H1 (cell line): ENCODE measurements at regions not wholly inside any gene's neighbourhood (a gene's known extent, or its start where the extent isn't known, plus 50 kb on each side); places are given as distances from the start of the nearest gene placed in this dataset.

ENCODE experiments used
- CTCF ChIA-PET: fragments of 300-600 bp; sonication (Branson Sonifier 250); formaldehyde crosslinking; loops from one replicate; lab custom pipeline; 2021; ENCODE audit not compliant: partially characterized antibody; lab: Charles Lee
- POLR2A ChIA-PET: fragments of 300-600 bp; sonication (Branson Sonifier 250); formaldehyde crosslinking; loops from one replicate; lab custom pipeline; 2021; ENCODE audit warnings: inconsistent platforms; ENCODE audit not compliant: partially characterized antibody; lab: Charles Lee
- DNase-seq, 2 experiments: peaks; one replicate each; pipeline versions ENCODE4 v3.0.0 to v3.0.0-alpha.2; 2010 to 2022; ENCODE audit warnings: low spot score in 2 of 2, low read depth in 1 of 2, mixed read lengths in 1 of 2
- FAIRE-seq: peaks from 2 replicates; lab custom pipeline; 2011; peaks lifted over from hg19 to GRCh38; lab: Jason Lieb, UNC
- H2AFZ ChIP-seq: 2 replicates; pipeline ENCODE4 v1.8.1; 2012; ENCODE audit warnings: low read length, inconsistent platforms
- H2AK5ac ChIP-seq: 2 replicates; pipeline ENCODE4 v1.6.1; 2013; ENCODE audit warnings: low read depth, low read length
- H2BK120ac ChIP-seq: replicated peaks from 2 replicates; pipeline ENCODE3; 2013; ENCODE audit warnings: low read depth, low read length, inconsistent platforms
- H2BK12ac ChIP-seq: 2 replicates; pipeline ENCODE4 v1.6.1; 2013; ENCODE audit warnings: low read depth, low read length
- H2BK15ac ChIP-seq: 2 replicates; pipeline ENCODE4 v1.6.1; 2013; ENCODE audit warnings: low read length
- H2BK20ac ChIP-seq: 2 replicates; pipeline ENCODE4 v1.6.1; 2013; ENCODE audit warnings: low read length
- H2BK5ac ChIP-seq: 2 replicates; pipeline ENCODE4 v1.6.1; 2013; ENCODE audit warnings: low read depth, low read length
- H3K14ac ChIP-seq: 2 replicates; pipeline ENCODE4 v1.6.1; 2013; ENCODE audit warnings: inconsistent platforms; ENCODE audit not compliant: insufficient read length
- H3K18ac ChIP-seq: 2 replicates; pipeline ENCODE4 v1.6.1; 2013; ENCODE audit warnings: low read length; ENCODE audit errors: extremely low read depth
- H3K23ac ChIP-seq: 2 replicates; pipeline ENCODE4 v1.6.1; 2013; ENCODE audit warnings: inconsistent platforms; ENCODE audit not compliant: insufficient read length
- H3K23me2 ChIP-seq: 2 replicates; pipeline ENCODE4 v1.6.1; 2013; ENCODE audit warnings: low read depth, low read length
- H3K27ac ChIP-seq: 2 replicates; pipeline ENCODE4 v1.6.1; 2011; ENCODE audit warnings: low read depth, low read length, inconsistent platforms
- H3K27me3 ChIP-seq, 4 experiments: replicated peaks in 1 of 4; 1 replicate in 1 of 4; 2 replicates in 3 of 4; pipeline versions ENCODE4 v1.6.1 to v1.8.1; 2011 to 2013; ENCODE audit warnings: low read length in 3 of 4, mild to moderate bottlenecking in 3 of 4, inconsistent platforms in 2 of 4, mixed read lengths in 2 of 4, moderate library complexity in 1 of 4; ENCODE audit not compliant: control insufficient read depth in 3 of 4, insufficient read depth in 3 of 4; ENCODE audit errors: extremely low read depth in 1 of 4
- H3K36me3 ChIP-seq, 4 experiments: 2 replicates each; pipeline versions ENCODE4 v1.6.1 to v1.8.1; 2011 to 2013; ENCODE audit warnings: mild to moderate bottlenecking in 4 of 4, low read length in 3 of 4, moderate library complexity in 2 of 4, control low read depth in 1 of 4, inconsistent platforms in 1 of 4; ENCODE audit not compliant: insufficient read depth in 4 of 4, control insufficient read depth in 2 of 4
- H3K4ac ChIP-seq: replicated peaks from 2 replicates; pipeline ENCODE3; 2013; ENCODE audit warnings: low read length, low read depth, mixed read lengths, inconsistent platforms; ENCODE audit not compliant: insufficient read length
- H3K4me1 ChIP-seq, 4 experiments: replicated peaks in 1 of 4; 1 replicate in 1 of 4; 2 replicates in 3 of 4; pipeline versions ENCODE4 v1.6.1 to v1.8.1; 2011 to 2013; ENCODE audit warnings: low read length in 3 of 4, inconsistent platforms in 2 of 4, mixed read lengths in 1 of 4; ENCODE audit not compliant: insufficient read depth in 4 of 4, control insufficient read depth in 3 of 4
- H3K4me2 ChIP-seq, 2 experiments: 2 replicates each; pipeline versions ENCODE4 v1.6.1 to v1.8.1; 2011 to 2013; ENCODE audit warnings: low read depth in 2 of 2, low read length in 2 of 2, control low read depth in 1 of 2, inconsistent platforms in 1 of 2, mild to moderate bottlenecking in 1 of 2; ENCODE audit not compliant: insufficient read depth in 1 of 2
- H3K4me3 ChIP-seq, 4 experiments: fragments of 200-600, 300-600 bp in 1 of 4; sonication (generic), shearing (Covaris generic), sonication (Bioruptor Twin) in 1 of 4; 2 replicates each; pipeline versions ENCODE4 v1.5.1 to v1.8.1; 2011 to 2016; ENCODE audit warnings: low read length in 4 of 4, low read depth in 3 of 4, control low read depth in 2 of 4, inconsistent platforms in 2 of 4, mild to moderate bottlenecking in 2 of 4, mixed read lengths in 1 of 4, moderate library complexity in 1 of 4; ENCODE audit not compliant: insufficient read depth in 2 of 4; ENCODE audit errors: extremely low read depth in 1 of 4
- H3K56ac ChIP-seq: replicated peaks from 2 replicates; pipeline ENCODE3; 2013; ENCODE audit warnings: low read depth, mild to moderate bottlenecking, mixed read lengths, low read length, inconsistent platforms; ENCODE audit not compliant: insufficient read length
- H3K79me1 ChIP-seq: 2 replicates; pipeline ENCODE4 v1.6.1; 2013; ENCODE audit warnings: low read depth, low read length, control low read depth
- H3K79me2 ChIP-seq, 2 experiments: 2 replicates each; pipeline versions ENCODE4 v1.6.1 to v1.8.1; 2012 to 2013; ENCODE audit warnings: low read length in 2 of 2, mild to moderate bottlenecking in 2 of 2, inconsistent platforms in 1 of 2; ENCODE audit not compliant: insufficient read depth in 2 of 2, control insufficient read depth in 1 of 2
- H3K9ac ChIP-seq, 4 experiments: replicated peaks in 1 of 4; 1 replicate in 1 of 4; 2 replicates in 3 of 4; pipeline versions ENCODE4 v1.6.1 to v1.8.1; 2011 to 2013; ENCODE audit warnings: low read depth in 3 of 4, low read length in 3 of 4, control low read depth in 2 of 4, mild to moderate bottlenecking in 2 of 4, moderate library complexity in 2 of 4, inconsistent platforms in 1 of 4; ENCODE audit errors: extremely low read depth in 1 of 4
- H3K9me3 ChIP-seq, 2 experiments: 2 replicates each; pipeline versions ENCODE4 v1.6.1 to v1.8.1; 2012 to 2013; ENCODE audit warnings: mild to moderate bottlenecking in 2 of 2, moderate library complexity in 2 of 2, control low read depth in 1 of 2, inconsistent platforms in 1 of 2, low read depth in 1 of 2, low read length in 1 of 2, mixed read lengths in 1 of 2; ENCODE audit not compliant: insufficient read depth in 2 of 2
- H4K20me1 ChIP-seq, 2 experiments: replicated peaks in 1 of 2; 2 replicates each; pipeline versions ENCODE3 to v1.8.1; 2011 to 2013; ENCODE audit warnings: inconsistent platforms in 2 of 2, low read length in 2 of 2, mild to moderate bottlenecking in 1 of 2; ENCODE audit not compliant: insufficient read depth in 2 of 2, control insufficient read depth in 1 of 2
- H4K5ac ChIP-seq: 2 replicates; pipeline ENCODE4 v1.6.1; 2013; ENCODE audit warnings: low read length, low read depth, mixed read lengths, inconsistent platforms; ENCODE audit not compliant: insufficient read length
- H4K8ac ChIP-seq: 2 replicates; pipeline ENCODE4 v1.8.0; 2013; ENCODE audit warnings: mild to moderate bottlenecking, moderate library complexity, low read length, inconsistent platforms; ENCODE audit not compliant: insufficient read depth; ENCODE audit errors: extremely low read depth
- H4K91ac ChIP-seq: replicated peaks from 2 replicates; pipeline ENCODE3; 2013; ENCODE audit warnings: low read length, mixed read lengths, inconsistent platforms; ENCODE audit not compliant: insufficient read length
- HDAC2 ChIP-seq, 2 experiments: fragments of 300-600 bp in 1 of 2; sonication (generic) in 1 of 2; IDR thresholded peaks; 2 replicates each; pipeline ENCODE4 v1.6.1; 2011 to 2012; ENCODE audit warnings: low read depth in 2 of 2, low read length in 2 of 2, mild to moderate bottlenecking in 2 of 2, moderate library complexity in 2 of 2, borderline replicate concordance in 1 of 2, inconsistent platforms in 1 of 2
- MAFK ChIP-seq: IDR thresholded peaks from 2 replicates; pipeline ENCODE4 v1.6.1; 2012; ENCODE audit warnings: low read depth, mild to moderate bottlenecking, improper control_type of control experiment, low read length
- SIX5 ChIP-seq: IDR thresholded peaks from 2 replicates; pipeline ENCODE4 v1.6.1; 2011; ENCODE audit warnings: mild to moderate bottlenecking, low read depth, low read length
- WGBS, 2 experiments: shearing (Covaris generic) in 1 of 2; methylation state at CpG; one replicate each; pipeline versions ENCODE4 v1.1.6 to v1.1.7; 2013 to 2015; ENCODE audit warnings: low lambda C conversion rate in 2 of 2, mixed read lengths in 2 of 2, inconsistent platforms in 1 of 2, low coverage in 1 of 2, missing lambda C conversion rate in 1 of 2; ENCODE audit not compliant: insufficient replicate concordance in 2 of 2, insufficient coverage in 1 of 2, insufficient read length in 1 of 2; ENCODE audit errors: extremely low coverage in 1 of 2, missing lambda C conversion rate in 1 of 2; 5-methylcytosine and 5-hydroxymethylcytosine counted together

GRCh38 chr1:209162651-209163050, 420.9 kb upstream of the CAMK1G start:
- H4K5ac ChIP-seq = no peak overlapping the region
- H3K23me2 ChIP-seq = no peaks in the 10 kb centered on the region
- H2BK20ac ChIP-seq = no peak overlapping the region
- H3K56ac ChIP-seq = no peak overlapping the region
- no peak overlapping the region for H2BK12ac ChIP-seq
- no peak overlapping the region for H2BK5ac ChIP-seq
- CTCF ChIA-PET = interaction anchor here (0.5 kb wide), 1 partner anchor 327 kb away, joined by 3 read pairs; no protein-coding TSS in a partner anchor
- no peak overlapping the region for H3K27ac ChIP-seq
- no peaks in the 10 kb centered on the region for H4K20me1 ChIP-seq
- H2BK120ac ChIP-seq = no peak overlapping the region
- 91% methylated on average over 3 of the region's 3 CpGs; no CpG with 5 or more reads in 1 of the 2 experiments for WGBS, 2 experiments
- no peak overlapping the region for H2AFZ ChIP-seq
- H3K4me2 ChIP-seq = no peak overlapping the region
- no peak overlapping the region for H3K9ac ChIP-seq
- no peaks in the 10 kb centered on the region for H3K79me1 ChIP-seq
- peaks cover 0 to 5% (median 2%) of the 10 kb centered on the region in 4 experiments; a peak in 1 of 7 replicates for H3K4me1 ChIP-seq
- H4K8ac ChIP-seq = no peak overlapping the region
- H2BK15ac ChIP-seq = no peak overlapping the region
- POLR2A ChIA-PET = no interaction called here
- FAIRE-seq = no peak
- no peak overlapping the region for H3K4me3 ChIP-seq
- H3K36me3 ChIP-seq = no peaks in the 10 kb centered on the region
- H3K23ac ChIP-seq = no peak overlapping the region
- H3K18ac ChIP-seq = no peak overlapping the region
- no peaks in the 10 kb centered on the region for H3K79me2 ChIP-seq
- no peak for DNase-seq
- H3K14ac ChIP-seq = no peak overlapping the region
- no peak overlapping the region for H2AK5ac ChIP-seq
- H4K91ac ChIP-seq = no peak overlapping the region
- peaks cover 0 to 3% of the 10 kb centered on the region in 2 experiments; a peak in 1 of 4 replicates for H3K9me3 ChIP-seq
- no peak overlapping the region for H3K4ac ChIP-seq
- no peaks in the 10 kb centered on the region for H3K27me3 ChIP-seq
- TF ChIP-seq HDAC2 (IDR thresholded peaks at IDR 0.05; ENCODE audit: borderline replicate concordance in 1 of 2, low read depth in 2 of 2, low read length in 2 of 2) = no peak
- no peak for TF ChIP-seq MAFK
- no peak for TF ChIP-seq SIX5
